BJ (cell line): ENCODE measurements at regions not wholly inside any gene's neighbourhood (a gene's known extent, or its start where the extent isn't known, plus 50 kb on each side); places are given as distances from the start of the nearest gene placed in this dataset.
A peak's percentile ranks its signal among the peaks of the same experiment; 100 is the strongest.

ENCODE experiments used
- CTCF ChIA-PET: fragments of 350-600 bp; formaldehyde crosslinking; extraction: SDS; loops from one replicate; lab custom pipeline; 2021; ENCODE audit warnings: antibody characterized with exemption, inconsistent platforms; lab: Yijun Ruan, JAX
- POLR2A ChIA-PET: fragments of 300-600 bp; sonication (Branson Sonifier 250); formaldehyde crosslinking; extraction: SDS; loops from one replicate; lab custom pipeline; 2021; ENCODE audit warnings: antibody characterized with exemption; lab: Charles Lee
- DNase-seq: peaks from one replicate; pipeline ENCODE4 v3.0.0-alpha.2; 2011; ENCODE audit warnings: low read depth
- H3K27me3 ChIP-seq: 2 replicates; pipeline ENCODE4 v1.6.0; 2011; ENCODE audit warnings: low read length; ENCODE audit not compliant: control insufficient read depth, insufficient read depth
- H3K36me3 ChIP-seq: 2 replicates; pipeline ENCODE4 v1.5.1; 2011; ENCODE audit warnings: low read length; ENCODE audit not compliant: control insufficient read depth, insufficient read depth
- H3K4me3 ChIP-seq: 2 replicates; pipeline ENCODE4 v1.5.1; 2011; ENCODE audit warnings: low read depth, mild to moderate bottlenecking, control low read depth, low read length
- CTCF ChIP-seq: IDR thresholded peaks from 2 replicates; pipeline ENCODE4 v1.5.1; 2011; ENCODE audit warnings: low read depth, mild to moderate bottlenecking, control low read depth, inconsistent platforms, low read length, moderate library complexity; ENCODE audit not compliant: insufficient read depth

- Histone ChIP-seq H3K36me3 (no peaks in the 10 kb centered on the region), H3K4me3 (no peak overlapping the region), H3K27me3 (no peaks in the 10 kb centered on the region; the same call in 1 of the 2 replicates)
- DNase-seq: no peak
- TF ChIP-seq CTCF: no peak
- ChIA-PET POLR2A (no interaction called here), CTCF (interaction anchor here (0.6 to 1.0 kb wide), 2 partner anchors 75 to 79 kb away, joined by 3 read pairs; no protein-coding TSS in a partner anchor)
Observed at GRCh38 chr3:177828208-177828565, 630.9 kb upstream of the TBL1XR1 start.

GRCh38 chr3:177830411-177830849, 633.1 kb upstream of the TBL1XR1 start:
- ChIA-PET CTCF (no interaction called here), POLR2A (interaction anchor here (0.5 kb wide), 1 partner anchor 363 kb away, joined by 4 read pairs; no protein-coding TSS in a partner anchor)

GRCh38 chr3:177831361-177831760, 634.1 kb upstream of the TBL1XR1 start:
- DNase-seq: no peak
- H3K36me3 ChIP-seq: no peaks in the 10 kb centered on the region
- POLR2A ChIA-PET: no interaction called here
- CTCF ChIA-PET: interaction anchor here (0.6 kb wide), 1 partner anchor 67 kb away, joined by 3 read pairs; no protein-coding TSS in a partner anchor
- TF ChIP-seq CTCF: no peak
- no peak overlapping the region for H3K4me3 ChIP-seq
- no peaks in the 10 kb centered on the region; the same call in 1 of the 2 replicates for H3K27me3 ChIP-seq

More at GRCh38 chr3:177830411-177830849, 633.1 kb upstream of the TBL1XR1 start:
- Histone ChIP-seq H3K4me3 (no peak overlapping the region), H3K27me3 (no peaks in the 10 kb centered on the region; the same call in 1 of the 2 replicates), H3K36me3 (no peaks in the 10 kb centered on the region)
- TF ChIP-seq CTCF: no peak
- peak; percentile 84 for DNase-seq

GRCh38 chr3:177832880-177833279, 635.6 kb upstream of the TBL1XR1 start:
- POLR2A ChIA-PET: no interaction called here
- H3K27me3 ChIP-seq: no peaks in the 10 kb centered on the region; the same call in 1 of the 2 replicates
- H3K4me3 ChIP-seq: no peak overlapping the region
- CTCF ChIA-PET: interaction anchor here (1.2 kb wide), 1 partner anchor 11 kb away, joined by 3 read pairs; no protein-coding TSS in a partner anchor
- TF ChIP-seq CTCF: no peak
- DNase-seq: no peak
- H3K36me3 ChIP-seq: no peaks in the 10 kb centered on the region

- POLR2A ChIA-PET: no interaction called here
- CTCF ChIA-PET: interaction anchor here (1.2 kb wide), 1 partner anchor 12 kb away, joined by 3 read pairs; no protein-coding TSS in a partner anchor
- no peak for TF ChIP-seq CTCF
- Histone ChIP-seq H3K36me3 (no peaks in the 10 kb centered on the region), H3K4me3 (no peak overlapping the region), H3K27me3 (no peaks in the 10 kb centered on the region; the same call in 1 of the 2 replicates)
- no peak for DNase-seq
Observed at GRCh38 chr3:177833332-177833731, 636.0 kb upstream of the TBL1XR1 start.
